Astrocyte (in vitro differentiated cells and primary cell): ENCODE measurements at regions not wholly inside any gene's neighbourhood (a gene's known extent, or its start where the extent isn't known, plus 50 kb on each side); places are given as distances from the start of the nearest gene placed in this dataset.

Source experiments
- EZH2 ChIP-seq: IDR thresholded peaks from 2 replicates; pipeline ENCODE4 v1.6.1; 2012; ENCODE audit warnings: mild to moderate bottlenecking, low read length, inconsistent platforms; ENCODE audit not compliant: insufficient read depth
- TF ChIP-seq, protein P1 (sequence below): IDR thresholded peaks from 2 replicates; pipeline ENCODE4 v1.5.1; 2011; ENCODE audit warnings: low read depth, mild to moderate bottlenecking, inconsistent platforms, low read length, moderate library complexity; ENCODE audit not compliant: insufficient read depth

DNA sequence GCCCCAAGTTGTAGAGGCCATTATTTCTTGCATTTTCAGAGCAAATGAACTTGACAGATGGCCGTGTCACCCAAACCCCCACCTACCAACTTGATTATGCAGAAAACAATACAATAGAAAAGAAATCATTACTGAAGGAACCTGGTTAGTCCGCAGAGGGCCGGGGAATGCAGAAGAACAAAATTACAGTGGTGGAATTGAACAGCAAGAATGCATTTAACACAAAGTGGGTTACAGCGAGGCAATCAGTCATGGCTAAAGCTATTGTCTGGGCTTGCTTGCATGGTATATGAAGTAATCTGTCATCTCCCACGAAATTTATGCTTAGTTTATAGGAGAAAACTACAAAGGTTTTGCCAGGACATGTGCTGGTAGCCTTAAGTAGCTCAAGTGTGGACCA, 238.3 kb upstream of the IRX1 start:
- TF ChIP-seq, protein P1, sequence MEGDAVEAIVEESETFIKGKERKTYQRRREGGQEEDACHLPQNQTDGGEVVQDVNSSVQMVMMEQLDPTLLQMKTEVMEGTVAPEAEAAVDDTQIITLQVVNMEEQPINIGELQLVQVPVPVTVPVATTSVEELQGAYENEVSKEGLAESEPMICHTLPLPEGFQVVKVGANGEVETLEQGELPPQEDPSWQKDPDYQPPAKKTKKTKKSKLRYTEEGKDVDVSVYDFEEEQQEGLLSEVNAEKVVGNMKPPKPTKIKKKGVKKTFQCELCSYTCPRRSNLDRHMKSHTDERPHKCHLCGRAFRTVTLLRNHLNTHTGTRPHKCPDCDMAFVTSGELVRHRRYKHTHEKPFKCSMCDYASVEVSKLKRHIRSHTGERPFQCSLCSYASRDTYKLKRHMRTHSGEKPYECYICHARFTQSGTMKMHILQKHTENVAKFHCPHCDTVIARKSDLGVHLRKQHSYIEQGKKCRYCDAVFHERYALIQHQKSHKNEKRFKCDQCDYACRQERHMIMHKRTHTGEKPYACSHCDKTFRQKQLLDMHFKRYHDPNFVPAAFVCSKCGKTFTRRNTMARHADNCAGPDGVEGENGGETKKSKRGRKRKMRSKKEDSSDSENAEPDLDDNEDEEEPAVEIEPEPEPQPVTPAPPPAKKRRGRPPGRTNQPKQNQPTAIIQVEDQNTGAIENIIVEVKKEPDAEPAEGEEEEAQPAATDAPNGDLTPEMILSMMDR, result no peak
- TF ChIP-seq EZH2, result no peak
